ENCODE measurements at regions not wholly inside any gene's neighbourhood (a gene's known extent, or its start where the extent isn't known, plus 50 kb on each side); places are given as distances from the start of the nearest gene placed in this dataset.
A peak's percentile ranks its signal among the peaks of the same experiment; 100 is the strongest.

GRCh38 chr9:103168254-103168653 is 173.1 kb downstream of the CYLC2 start:
- TF ChIP-seq HDAC6 (IDR thresholded peaks at IDR 0.05; ENCODE audit: low read depth, low read length), result no peak
- no peak for TF ChIP-seq YY1 (IDR thresholded peaks at IDR 0.05; ENCODE audit: low read depth, low read length)
- TF ChIP-seq POLR2A (IDR thresholded peaks at IDR 0.05; ENCODE audit: control extremely low read depth in 1 of 2, low read depth in 2 of 2, low read length in 2 of 2), result no peak
- no peak for TF ChIP-seq BRCA1 (IDR thresholded peaks at IDR 0.05; ENCODE audit: low read depth, low read length)
- TF ChIP-seq SRF (IDR thresholded peaks at IDR 0.05; ENCODE audit: low read depth, low read length), result no peak
- TF ChIP-seq CTCF (IDR thresholded peaks at IDR 0.05; ENCODE audit: control extremely low read depth in 1 of 3, insufficient read depth in 1 of 3, low read depth in 1 of 3, low read length in 3 of 3), result peak in 2 of 3 experiments; percentile 47 to 48; a peak in 2 of 4 replicates
- TF ChIP-seq CEBPB (IDR thresholded peaks at IDR 0.05; ENCODE audit: low read depth, low read length), result no peak
- TF ChIP-seq POLR2AphosphoS5 (IDR thresholded peaks at IDR 0.05; ENCODE audit: low read depth, low read length), result no peak
